Ovary (tissue), 3 donors: ENCODE measurements at regions not wholly inside any gene's neighbourhood (a gene's known extent, or its start where the extent isn't known, plus 50 kb on each side); places are given as distances from the start of the nearest gene placed in this dataset.

Experiments used
- EP300 ChIP-seq: sonication (generic); formaldehyde crosslinking; IDR thresholded peaks from one replicate; pipeline ENCODE4 v1.6.1; 2017; ENCODE audit warnings: antibody characterized with exemption
- POLR2A ChIP-seq: fragments of 450-650 bp; IDR thresholded peaks from one replicate; pipeline ENCODE4 v1.6.1; 2017; ENCODE audit warnings: antibody characterized with exemption, mild to moderate bottlenecking, moderate library complexity
- TF ChIP-seq, protein P1 (sequence below), 3 donors: fragments of 450-650 bp in 2 of 3; fragments of 200-600 bp in 1 of 3; IDR thresholded peaks; one replicate each; pipeline versions ENCODE4 v1.5.1 to v1.8.0; 2016 to 2022; ENCODE audit warnings: antibody characterized with exemption in 3 of 3, mild to moderate bottlenecking in 1 of 3
- donor health status: DM: no; HTN: no; CAD: no.

DNA sequence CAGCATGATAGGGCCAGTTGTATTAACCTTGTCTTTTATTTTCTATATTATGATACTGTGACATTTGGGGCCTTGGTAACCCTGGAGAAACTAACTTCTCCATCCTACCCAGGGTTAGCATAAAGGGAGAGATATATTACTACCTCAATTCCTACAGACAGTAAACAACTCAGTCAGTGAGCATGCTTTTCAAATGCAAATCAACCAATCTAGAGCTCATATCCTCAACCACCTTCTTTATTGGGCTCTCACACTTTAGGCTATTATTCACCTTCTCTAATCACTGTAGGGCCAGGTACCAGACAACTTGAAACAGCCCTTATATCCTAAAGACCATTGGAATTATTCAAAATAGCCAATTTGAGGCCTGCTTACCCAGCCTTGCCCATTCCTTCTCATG, 477.6 kb downstream of the PTPRC start:
- TF ChIP-seq, protein P1, sequence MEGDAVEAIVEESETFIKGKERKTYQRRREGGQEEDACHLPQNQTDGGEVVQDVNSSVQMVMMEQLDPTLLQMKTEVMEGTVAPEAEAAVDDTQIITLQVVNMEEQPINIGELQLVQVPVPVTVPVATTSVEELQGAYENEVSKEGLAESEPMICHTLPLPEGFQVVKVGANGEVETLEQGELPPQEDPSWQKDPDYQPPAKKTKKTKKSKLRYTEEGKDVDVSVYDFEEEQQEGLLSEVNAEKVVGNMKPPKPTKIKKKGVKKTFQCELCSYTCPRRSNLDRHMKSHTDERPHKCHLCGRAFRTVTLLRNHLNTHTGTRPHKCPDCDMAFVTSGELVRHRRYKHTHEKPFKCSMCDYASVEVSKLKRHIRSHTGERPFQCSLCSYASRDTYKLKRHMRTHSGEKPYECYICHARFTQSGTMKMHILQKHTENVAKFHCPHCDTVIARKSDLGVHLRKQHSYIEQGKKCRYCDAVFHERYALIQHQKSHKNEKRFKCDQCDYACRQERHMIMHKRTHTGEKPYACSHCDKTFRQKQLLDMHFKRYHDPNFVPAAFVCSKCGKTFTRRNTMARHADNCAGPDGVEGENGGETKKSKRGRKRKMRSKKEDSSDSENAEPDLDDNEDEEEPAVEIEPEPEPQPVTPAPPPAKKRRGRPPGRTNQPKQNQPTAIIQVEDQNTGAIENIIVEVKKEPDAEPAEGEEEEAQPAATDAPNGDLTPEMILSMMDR (IDR thresholded peaks at IDR 0.05): no peak
- no peak for TF ChIP-seq POLR2A
- TF ChIP-seq EP300: no peak
